ENCODE measurements at regions not wholly inside any gene's neighbourhood (a gene's known extent, or its start where the extent isn't known, plus 50 kb on each side); places are given as distances from the start of the nearest gene placed in this dataset.

DNA sequence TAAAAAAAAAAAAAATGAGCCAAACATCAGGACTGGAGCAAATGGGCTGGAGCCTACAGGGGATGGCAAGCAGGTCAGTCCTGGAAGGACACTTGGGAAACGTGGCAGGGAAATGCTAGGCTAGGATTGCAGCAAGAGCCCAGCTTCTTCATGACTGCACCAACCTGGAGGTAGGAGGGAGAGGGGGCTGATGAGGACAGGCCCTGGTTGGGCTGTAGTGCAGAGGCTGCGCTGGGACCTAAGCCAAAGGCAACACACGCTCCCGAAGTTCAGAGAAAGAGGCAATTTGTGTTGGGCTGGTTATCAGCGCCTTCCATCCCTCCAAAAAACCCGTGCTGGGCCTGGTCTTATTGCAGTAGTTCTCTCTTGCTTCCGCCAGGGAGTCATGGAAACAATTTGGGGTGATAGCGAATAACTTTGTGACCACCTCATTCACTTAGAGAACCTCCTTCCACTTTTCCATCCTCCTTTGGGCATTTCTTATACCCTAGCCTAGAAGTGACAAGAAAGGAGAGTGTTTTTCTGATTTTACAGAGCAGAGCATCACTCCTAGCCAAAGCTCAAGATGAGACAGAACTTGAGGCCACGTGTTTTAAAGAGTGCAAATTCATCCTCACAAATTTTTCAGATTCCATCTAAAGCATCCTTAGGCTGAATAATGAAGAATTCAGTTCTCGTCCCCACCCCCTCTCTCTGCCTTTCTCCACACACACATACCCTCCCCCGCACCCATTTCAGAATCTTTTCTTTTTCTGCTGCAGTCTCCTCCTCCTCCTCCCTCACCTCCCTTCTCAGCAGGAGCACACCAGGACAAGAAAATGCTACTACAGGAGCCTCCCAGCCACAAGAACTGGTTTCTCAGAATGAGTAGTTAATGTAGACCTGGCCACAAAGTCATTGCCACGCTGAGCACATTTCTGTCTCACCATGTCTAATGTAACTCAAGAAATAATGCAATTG lies 61.3 kb upstream of the CALM2 start (continued):
- TF ChIP-seq, protein P1, sequence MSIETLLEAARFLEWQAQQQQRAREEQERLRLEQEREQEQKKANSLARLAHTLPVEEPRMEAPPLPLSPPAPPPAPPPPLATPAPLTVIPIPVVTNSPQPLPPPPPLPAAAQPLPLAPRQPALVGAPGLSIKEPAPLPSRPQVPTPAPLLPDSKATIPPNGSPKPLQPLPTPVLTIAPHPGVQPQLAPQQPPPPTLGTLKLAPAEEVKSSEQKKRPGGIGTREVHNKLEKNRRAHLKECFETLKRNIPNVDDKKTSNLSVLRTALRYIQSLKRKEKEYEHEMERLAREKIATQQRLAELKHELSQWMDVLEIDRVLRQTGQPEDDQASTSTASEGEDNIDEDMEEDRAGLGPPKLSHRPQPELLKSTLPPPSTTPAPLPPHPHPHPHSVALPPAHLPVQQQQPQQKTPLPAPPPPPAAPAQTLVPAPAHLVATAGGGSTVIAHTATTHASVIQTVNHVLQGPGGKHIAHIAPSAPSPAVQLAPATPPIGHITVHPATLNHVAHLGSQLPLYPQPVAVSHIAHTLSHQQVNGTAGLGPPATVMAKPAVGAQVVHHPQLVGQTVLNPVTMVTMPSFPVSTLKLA (conservative IDR thresholded peaks at IDR 0.05): peak; percentile 66 to 76
- TF ChIP-seq FOXK2 (conservative IDR thresholded peaks at IDR 0.05 in 1 of 2, IDR thresholded peaks at IDR 0.05 in 1 of 2; ENCODE audit: low read depth in 2 of 2) (peak in 1 of 2 experiments; percentile 46; a peak in 1 of 4 replicates), RBM14 (IDR thresholded peaks at IDR 0.05; ENCODE audit: borderline replicate concordance, insufficient read depth, low read depth, low read length) (no peak), NFXL1 (CRISPR knock-in tag; IDR thresholded peaks at IDR 0.05) (no peak), LCOR (CRISPR knock-in tag; IDR thresholded peaks at IDR 0.05) (peak; percentile 96), TAL1 (IDR thresholded peaks at IDR 0.05) (peak; percentile 71), SMC3 (conservative IDR thresholded peaks at IDR 0.05; ENCODE audit: insufficient read depth, low read depth, low read length) (0 out of 2 replicates have a peak, but pooled peaks have one; percentile 11), RFX1 (IDR thresholded peaks at IDR 0.05) (peak; percentile 86), SMAD1 (IDR thresholded peaks at IDR 0.05; ENCODE audit: low read depth, low read length, partially characterized antibody) (no peak), ARNT (IDR thresholded peaks at IDR 0.05) (0 out of 4 replicates have a peak, but pooled peaks of 1 of the 2 experiments have one; percentile 45), KLF1 (tag; IDR thresholded peaks at IDR 0.05) (0 out of 2 replicates have a peak, but pooled peaks have one; percentile 14), ARHGAP35 (IDR thresholded peaks at IDR 0.05; ENCODE audit: partially characterized antibody) (no peak), TEAD4 (IDR thresholded peaks at IDR 0.05; ENCODE audit: low read length) (peak; percentile 72; the same call in 1 of the 2 replicates), TEAD4 (CRISPR knock-in tag; IDR thresholded peaks at IDR 0.05; ENCODE audit: borderline replicate concordance) (no peak), RBM39 (optimal IDR thresholded peaks at IDR 0.05; ENCODE audit: low read depth, low read length) (peak; percentile 34)
- TF ChIP-seq, protein P2, sequence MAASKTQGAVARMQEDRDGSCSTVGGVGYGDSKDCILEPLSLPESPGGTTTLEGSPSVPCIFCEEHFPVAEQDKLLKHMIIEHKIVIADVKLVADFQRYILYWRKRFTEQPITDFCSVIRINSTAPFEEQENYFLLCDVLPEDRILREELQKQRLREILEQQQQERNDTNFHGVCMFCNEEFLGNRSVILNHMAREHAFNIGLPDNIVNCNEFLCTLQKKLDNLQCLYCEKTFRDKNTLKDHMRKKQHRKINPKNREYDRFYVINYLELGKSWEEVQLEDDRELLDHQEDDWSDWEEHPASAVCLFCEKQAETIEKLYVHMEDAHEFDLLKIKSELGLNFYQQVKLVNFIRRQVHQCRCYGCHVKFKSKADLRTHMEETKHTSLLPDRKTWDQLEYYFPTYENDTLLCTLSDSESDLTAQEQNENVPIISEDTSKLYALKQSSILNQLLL (CRISPR knock-in tag; IDR thresholded peaks at IDR 0.05; ENCODE audit: borderline replicate concordance): no peak
- TF ChIP-seq, protein P3, sequence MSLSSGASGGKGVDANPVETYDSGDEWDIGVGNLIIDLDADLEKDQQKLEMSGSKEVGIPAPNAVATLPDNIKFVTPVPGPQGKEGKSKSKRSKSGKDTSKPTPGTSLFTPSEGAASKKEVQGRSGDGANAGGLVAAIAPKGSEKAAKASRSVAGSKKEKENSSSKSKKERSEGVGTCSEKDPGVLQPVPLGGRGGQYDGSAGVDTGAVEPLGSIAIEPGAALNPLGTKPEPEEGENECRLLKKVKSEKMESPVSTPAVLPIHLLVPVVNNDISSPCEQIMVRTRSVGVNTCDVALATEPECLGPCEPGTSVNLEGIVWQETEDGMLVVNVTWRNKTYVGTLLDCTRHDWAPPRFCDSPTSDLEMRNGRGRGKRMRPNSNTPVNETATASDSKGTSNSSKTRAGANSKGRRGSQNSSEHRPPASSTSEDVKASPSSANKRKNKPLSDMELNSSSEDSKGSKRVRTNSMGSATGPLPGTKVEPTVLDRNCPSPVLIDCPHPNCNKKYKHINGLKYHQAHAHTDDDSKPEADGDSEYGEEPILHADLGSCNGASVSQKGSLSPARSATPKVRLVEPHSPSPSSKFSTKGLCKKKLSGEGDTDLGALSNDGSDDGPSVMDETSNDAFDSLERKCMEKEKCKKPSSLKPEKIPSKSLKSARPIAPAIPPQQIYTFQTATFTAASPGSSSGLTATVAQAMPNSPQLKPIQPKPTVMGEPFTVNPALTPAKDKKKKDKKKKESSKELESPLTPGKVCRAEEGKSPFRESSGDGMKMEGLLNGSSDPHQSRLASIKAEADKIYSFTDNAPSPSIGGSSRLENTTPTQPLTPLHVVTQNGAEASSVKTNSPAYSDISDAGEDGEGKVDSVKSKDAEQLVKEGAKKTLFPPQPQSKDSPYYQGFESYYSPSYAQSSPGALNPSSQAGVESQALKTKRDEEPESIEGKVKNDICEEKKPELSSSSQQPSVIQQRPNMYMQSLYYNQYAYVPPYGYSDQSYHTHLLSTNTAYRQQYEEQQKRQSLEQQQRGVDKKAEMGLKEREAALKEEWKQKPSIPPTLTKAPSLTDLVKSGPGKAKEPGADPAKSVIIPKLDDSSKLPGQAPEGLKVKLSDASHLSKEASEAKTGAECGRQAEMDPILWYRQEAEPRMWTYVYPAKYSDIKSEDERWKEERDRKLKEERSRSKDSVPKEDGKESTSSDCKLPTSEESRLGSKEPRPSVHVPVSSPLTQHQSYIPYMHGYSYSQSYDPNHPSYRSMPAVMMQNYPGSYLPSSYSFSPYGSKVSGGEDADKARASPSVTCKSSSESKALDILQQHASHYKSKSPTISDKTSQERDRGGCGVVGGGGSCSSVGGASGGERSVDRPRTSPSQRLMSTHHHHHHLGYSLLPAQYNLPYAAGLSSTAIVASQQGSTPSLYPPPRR (CRISPR knock-in tag; IDR thresholded peaks at IDR 0.05; ENCODE audit: borderline replicate concordance): 0 out of 2 replicates have a peak, but pooled peaks have one; percentile 37
- TF ChIP-seq, protein P4, sequence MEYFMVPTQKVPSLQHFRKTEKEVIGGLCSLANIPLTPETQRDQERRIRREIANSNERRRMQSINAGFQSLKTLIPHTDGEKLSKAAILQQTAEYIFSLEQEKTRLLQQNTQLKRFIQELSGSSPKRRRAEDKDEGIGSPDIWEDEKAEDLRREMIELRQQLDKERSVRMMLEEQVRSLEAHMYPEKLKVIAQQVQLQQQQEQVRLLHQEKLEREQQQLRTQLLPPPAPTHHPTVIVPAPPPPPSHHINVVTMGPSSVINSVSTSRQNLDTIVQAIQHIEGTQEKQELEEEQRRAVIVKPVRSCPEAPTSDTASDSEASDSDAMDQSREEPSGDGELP (CRISPR knock-in tag; IDR thresholded peaks at IDR 0.05; ENCODE audit: borderline replicate concordance): peak; percentile 64

Measured in K562 (cell line).